ENCODE measurements at regions not wholly inside any gene's neighbourhood (a gene's known extent, or its start where the extent isn't known, plus 50 kb on each side); places are given as distances from the start of the nearest gene placed in this dataset.

DNA sequence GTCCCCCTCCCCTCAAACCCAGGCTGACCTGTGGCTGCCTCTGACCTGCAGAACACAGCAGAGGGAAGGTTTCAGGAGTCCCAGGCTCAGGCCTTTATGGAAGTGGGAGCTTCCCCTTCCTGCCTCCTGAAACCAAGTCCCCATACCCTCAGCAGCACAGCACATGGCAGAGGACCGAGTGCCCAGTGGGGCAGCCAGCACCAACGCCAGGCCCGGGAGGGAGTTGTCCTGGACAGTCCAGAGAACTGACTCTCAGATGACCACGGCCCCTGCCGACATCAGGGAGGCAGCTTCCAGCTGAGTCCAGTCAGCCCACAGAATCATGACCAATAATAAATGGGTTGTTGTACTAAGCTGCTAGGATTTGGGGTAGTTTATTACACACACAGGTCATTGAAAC lies 79.6 kb upstream of the ERG start:
- H4K20me1 ChIP-seq (ENCODE audit: insufficient read depth), result no peaks in the 10 kb centered on the region
- H3K4me1 ChIP-seq (ENCODE audit: low read depth, poor library complexity, severe bottlenecking), result no peaks in the 10 kb centered on the region
- no peaks in the 10 kb centered on the region for H3K79me2 ChIP-seq (ENCODE audit: insufficient read depth, low read depth)
- H3K9ac ChIP-seq, result no peak overlapping the region
- H3K27me3 ChIP-seq (ENCODE audit: insufficient read depth, low read depth), result no peaks in the 10 kb centered on the region
- no peak overlapping the region for H3K4me2 ChIP-seq
- H3K27ac ChIP-seq, result no peak overlapping the region
- no peak overlapping the region for H3K4me3 ChIP-seq (IDR thresholded peaks at IDR 0.05; ENCODE audit: insufficient read depth, low read depth, low read length)
- no peak overlapping the region for H2AFZ ChIP-seq (ENCODE audit: low read depth)
- H3K36me3 ChIP-seq (ENCODE audit: insufficient read depth), result no peaks in the 10 kb centered on the region
- TF ChIP-seq, protein P1, sequence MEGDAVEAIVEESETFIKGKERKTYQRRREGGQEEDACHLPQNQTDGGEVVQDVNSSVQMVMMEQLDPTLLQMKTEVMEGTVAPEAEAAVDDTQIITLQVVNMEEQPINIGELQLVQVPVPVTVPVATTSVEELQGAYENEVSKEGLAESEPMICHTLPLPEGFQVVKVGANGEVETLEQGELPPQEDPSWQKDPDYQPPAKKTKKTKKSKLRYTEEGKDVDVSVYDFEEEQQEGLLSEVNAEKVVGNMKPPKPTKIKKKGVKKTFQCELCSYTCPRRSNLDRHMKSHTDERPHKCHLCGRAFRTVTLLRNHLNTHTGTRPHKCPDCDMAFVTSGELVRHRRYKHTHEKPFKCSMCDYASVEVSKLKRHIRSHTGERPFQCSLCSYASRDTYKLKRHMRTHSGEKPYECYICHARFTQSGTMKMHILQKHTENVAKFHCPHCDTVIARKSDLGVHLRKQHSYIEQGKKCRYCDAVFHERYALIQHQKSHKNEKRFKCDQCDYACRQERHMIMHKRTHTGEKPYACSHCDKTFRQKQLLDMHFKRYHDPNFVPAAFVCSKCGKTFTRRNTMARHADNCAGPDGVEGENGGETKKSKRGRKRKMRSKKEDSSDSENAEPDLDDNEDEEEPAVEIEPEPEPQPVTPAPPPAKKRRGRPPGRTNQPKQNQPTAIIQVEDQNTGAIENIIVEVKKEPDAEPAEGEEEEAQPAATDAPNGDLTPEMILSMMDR (conservative IDR thresholded peaks at IDR 0.05; ENCODE audit: low read depth, low read length), result no peak

DNA sequence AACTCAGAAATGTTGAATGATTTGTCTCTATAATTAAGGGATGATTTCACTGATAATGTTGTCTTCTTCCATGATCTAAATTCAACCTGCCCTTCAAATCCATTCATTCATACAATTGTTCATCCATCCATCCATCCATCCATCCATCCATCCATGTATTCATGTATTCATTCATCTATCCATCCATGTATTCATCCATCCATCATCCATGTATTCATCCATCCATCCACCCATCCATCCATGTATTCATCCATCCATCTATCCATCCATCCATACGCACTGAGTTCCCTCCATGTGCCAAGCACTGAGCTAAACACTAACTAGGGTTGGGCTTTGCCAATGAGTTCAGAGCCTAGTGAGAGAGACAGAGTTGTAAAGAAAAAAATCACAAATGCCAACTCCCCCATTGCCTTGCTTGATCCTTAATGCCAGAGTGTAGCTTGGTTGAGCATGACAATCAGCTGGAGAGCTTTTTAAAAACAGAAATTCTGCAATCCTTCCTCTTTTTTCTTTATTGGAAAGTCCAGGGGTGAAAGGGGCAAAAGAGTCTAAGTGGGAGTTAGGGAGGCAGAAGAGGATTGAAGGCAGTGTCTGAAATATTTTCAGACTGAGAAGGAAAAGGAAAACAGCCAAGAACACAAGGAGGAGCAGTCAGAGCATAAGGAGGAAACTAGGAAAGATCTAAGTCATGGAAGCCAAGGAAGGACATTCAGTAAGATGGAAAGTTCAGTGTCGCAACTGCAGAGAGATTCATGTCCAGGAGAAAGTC lies 92.4 kb upstream of the ERG start:
- no peak overlapping the region for H3K4me2 ChIP-seq
- no peak overlapping the region for H2AFZ ChIP-seq (ENCODE audit: low read depth)
- TF ChIP-seq, protein P1 (conservative IDR thresholded peaks at IDR 0.05; ENCODE audit: low read depth, low read length), result no peak
- no peak overlapping the region for H3K4me3 ChIP-seq (IDR thresholded peaks at IDR 0.05; ENCODE audit: insufficient read depth, low read depth, low read length)
- no peaks in the 10 kb centered on the region for H3K27me3 ChIP-seq (ENCODE audit: insufficient read depth, low read depth)
- no peaks in the 10 kb centered on the region for H3K79me2 ChIP-seq (ENCODE audit: insufficient read depth, low read depth)
- no peaks in the 10 kb centered on the region for H4K20me1 ChIP-seq (ENCODE audit: insufficient read depth)
- H3K4me1 ChIP-seq (ENCODE audit: low read depth, poor library complexity, severe bottlenecking), result no peaks in the 10 kb centered on the region
- H3K36me3 ChIP-seq (ENCODE audit: insufficient read depth), result no peaks in the 10 kb centered on the region
- no peak overlapping the region for H3K9ac ChIP-seq
- no peak overlapping the region for H3K27ac ChIP-seq

DNA sequence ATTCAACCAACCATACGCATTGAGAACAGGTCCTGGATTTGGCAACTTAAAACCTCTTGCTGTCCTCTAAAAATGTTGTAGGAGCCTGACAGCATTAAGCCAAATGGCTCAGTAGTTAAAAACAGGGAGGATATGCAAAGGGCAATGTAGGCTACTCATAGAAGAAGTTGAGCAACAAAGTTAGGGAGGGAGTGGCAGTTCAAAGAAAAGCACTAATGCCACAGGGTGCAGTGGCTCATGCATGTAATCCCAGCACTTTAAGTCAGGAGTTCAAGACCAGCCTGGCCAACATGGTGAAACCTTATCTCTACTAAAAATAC lies 92.9 kb upstream of the ERG start:
- no peak overlapping the region for H2AFZ ChIP-seq (ENCODE audit: low read depth)
- H3K4me1 ChIP-seq (ENCODE audit: low read depth, poor library complexity, severe bottlenecking), result no peaks in the 10 kb centered on the region
- H3K4me3 ChIP-seq (IDR thresholded peaks at IDR 0.05; ENCODE audit: insufficient read depth, low read depth, low read length), result no peak overlapping the region
- H3K9ac ChIP-seq, result no peak overlapping the region
- H3K79me2 ChIP-seq (ENCODE audit: insufficient read depth, low read depth), result no peaks in the 10 kb centered on the region
- H3K27ac ChIP-seq, result no peak overlapping the region
- H3K36me3 ChIP-seq (ENCODE audit: insufficient read depth), result no peaks in the 10 kb centered on the region
- no peaks in the 10 kb centered on the region for H4K20me1 ChIP-seq (ENCODE audit: insufficient read depth)
- H3K4me2 ChIP-seq, result no peak overlapping the region
- TF ChIP-seq, protein P1 (conservative IDR thresholded peaks at IDR 0.05; ENCODE audit: low read depth, low read length), result no peak
- no peaks in the 10 kb centered on the region for H3K27me3 ChIP-seq (ENCODE audit: insufficient read depth, low read depth)

DNA sequence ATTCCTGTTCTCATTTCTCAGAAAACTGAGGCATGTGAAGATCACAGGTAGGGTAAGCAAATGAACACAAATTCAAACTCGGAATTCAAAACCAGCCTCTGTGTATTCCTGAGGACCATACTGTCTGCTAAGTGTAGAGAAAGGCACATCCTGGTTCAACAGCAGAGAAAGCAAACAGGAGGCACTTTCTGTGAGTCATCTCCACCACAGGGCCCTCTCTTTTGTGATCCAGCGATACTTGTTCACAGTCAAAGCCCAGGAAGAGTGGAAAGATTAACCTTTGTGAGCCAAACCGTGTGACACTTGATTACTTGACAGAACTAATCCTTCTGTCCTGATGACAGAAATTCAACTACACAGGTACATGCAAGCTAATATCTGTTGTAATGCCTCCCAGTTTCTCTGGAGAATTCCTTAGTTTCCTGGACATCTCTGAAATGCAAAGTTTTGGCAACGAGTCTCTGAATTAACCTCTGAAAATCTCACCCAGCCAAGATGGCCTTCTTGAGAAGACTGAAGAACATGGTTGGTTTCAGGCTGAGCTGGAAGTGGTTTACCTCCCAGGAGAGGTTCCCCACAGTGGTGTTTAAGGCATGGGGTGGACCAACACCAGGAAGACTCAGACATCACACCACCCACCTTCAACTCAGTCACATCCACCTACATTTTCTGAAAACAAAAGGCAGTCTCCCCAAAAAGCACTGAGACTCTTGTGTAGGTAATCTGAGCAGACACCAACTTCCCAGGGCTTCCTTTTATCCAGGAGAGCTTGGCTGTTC lies 98.2 kb upstream of the ERG start:
- Histone ChIP-seq H3K4me2 (no peak overlapping the region), H2AFZ (ENCODE audit: low read depth) (no peak overlapping the region), H4K20me1 (ENCODE audit: insufficient read depth) (no peaks in the 10 kb centered on the region), H3K4me3 (IDR thresholded peaks at IDR 0.05; ENCODE audit: insufficient read depth, low read depth, low read length) (no peak overlapping the region), H3K9ac (no peak overlapping the region), H3K36me3 (ENCODE audit: insufficient read depth) (no peaks in the 10 kb centered on the region), H3K27ac (no peak overlapping the region), H3K27me3 (ENCODE audit: insufficient read depth, low read depth) (no peaks in the 10 kb centered on the region), H3K79me2 (ENCODE audit: insufficient read depth, low read depth) (no peaks in the 10 kb centered on the region), H3K4me1 (ENCODE audit: low read depth, poor library complexity, severe bottlenecking) (no peaks in the 10 kb centered on the region)
- TF ChIP-seq, protein P1 (conservative IDR thresholded peaks at IDR 0.05; ENCODE audit: low read depth, low read length), result no peak

All from KMS-11 (cell line).